ENCODE measurements at regions not wholly inside any gene's neighbourhood (a gene's known extent, or its start where the extent isn't known, plus 50 kb on each side); places are given as distances from the start of the nearest gene placed in this dataset.
"Not testable (repeated sequence)": the region's sequence is repeated elsewhere in the genome, so short reads cannot be mapped to it uniquely, and the experiment has no call there.

DNA sequence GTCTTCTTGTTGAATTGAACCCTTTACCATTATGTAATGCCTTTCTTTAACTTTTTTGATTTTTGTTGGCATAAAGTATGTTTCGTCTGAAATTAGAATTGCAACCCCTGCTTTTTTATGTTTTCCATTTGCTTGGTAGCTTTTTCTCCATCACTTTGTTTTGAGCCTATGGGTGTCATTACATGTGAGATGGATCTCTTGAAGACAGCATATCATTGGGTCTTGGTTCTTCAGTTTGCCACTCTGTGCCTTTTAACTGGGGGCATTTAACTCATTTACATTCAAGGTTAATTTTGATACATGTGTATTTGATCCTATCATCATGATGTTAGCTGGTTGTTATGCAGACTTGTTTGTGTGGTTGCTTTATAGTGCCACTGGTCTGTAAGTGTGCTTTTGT is 489.4 kb upstream of the TNP1 start:
- Histone ChIP-seq H2AFZ (no peak overlapping the region), H3K4me1 (no peaks in the 10 kb centered on the region), H3K36me3 (ENCODE audit: control insufficient read depth, insufficient read depth, low read length) (no peaks in the 10 kb centered on the region), H3K79me2 (no peaks in the 10 kb centered on the region), H3K27ac (no peak overlapping the region), H3K4me2 (ENCODE audit: low read length) (no peak overlapping the region), H3K27me3 (ENCODE audit: control insufficient read depth, insufficient read depth, low read length) (no peaks in the 10 kb centered on the region), H3K4me3 (ENCODE audit: low read depth, low read length) (no peak overlapping the region), H3K9ac (no peak overlapping the region), H3K9me3 (ENCODE audit: control insufficient read depth, low read length) (no peaks in the 10 kb centered on the region)
- TF ChIP-seq, protein P1, sequence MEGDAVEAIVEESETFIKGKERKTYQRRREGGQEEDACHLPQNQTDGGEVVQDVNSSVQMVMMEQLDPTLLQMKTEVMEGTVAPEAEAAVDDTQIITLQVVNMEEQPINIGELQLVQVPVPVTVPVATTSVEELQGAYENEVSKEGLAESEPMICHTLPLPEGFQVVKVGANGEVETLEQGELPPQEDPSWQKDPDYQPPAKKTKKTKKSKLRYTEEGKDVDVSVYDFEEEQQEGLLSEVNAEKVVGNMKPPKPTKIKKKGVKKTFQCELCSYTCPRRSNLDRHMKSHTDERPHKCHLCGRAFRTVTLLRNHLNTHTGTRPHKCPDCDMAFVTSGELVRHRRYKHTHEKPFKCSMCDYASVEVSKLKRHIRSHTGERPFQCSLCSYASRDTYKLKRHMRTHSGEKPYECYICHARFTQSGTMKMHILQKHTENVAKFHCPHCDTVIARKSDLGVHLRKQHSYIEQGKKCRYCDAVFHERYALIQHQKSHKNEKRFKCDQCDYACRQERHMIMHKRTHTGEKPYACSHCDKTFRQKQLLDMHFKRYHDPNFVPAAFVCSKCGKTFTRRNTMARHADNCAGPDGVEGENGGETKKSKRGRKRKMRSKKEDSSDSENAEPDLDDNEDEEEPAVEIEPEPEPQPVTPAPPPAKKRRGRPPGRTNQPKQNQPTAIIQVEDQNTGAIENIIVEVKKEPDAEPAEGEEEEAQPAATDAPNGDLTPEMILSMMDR (IDR thresholded peaks at IDR 0.05), result no peak

DNA sequence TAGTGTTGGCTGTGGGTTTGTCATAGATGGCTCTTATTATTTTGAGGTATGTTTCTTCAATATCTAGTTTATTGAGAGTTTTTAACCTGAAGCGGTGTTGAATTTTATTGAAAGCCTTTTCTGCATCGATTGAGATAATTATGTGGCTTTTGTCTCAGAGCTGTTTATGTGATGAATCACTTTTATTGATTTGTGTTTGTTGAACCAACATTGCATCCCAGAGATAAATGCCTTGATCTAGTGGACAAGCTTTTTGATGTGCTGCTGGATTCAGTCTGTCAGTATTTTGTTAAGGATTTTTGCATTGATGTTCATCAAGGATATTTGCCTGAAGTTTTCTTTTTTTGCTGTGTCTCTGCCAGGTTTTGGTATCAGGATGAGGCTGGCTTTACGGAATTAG is 487.8 kb upstream of the TNP1 start:
- H3K79me2 ChIP-seq; H3K4me3 ChIP-seq (ENCODE audit: low read depth, low read length); H3K9me3 ChIP-seq (ENCODE audit: control insufficient read depth, low read length); H3K9ac ChIP-seq; H2AFZ ChIP-seq; H3K27ac ChIP-seq; H3K4me1 ChIP-seq; H3K36me3 ChIP-seq (ENCODE audit: control insufficient read depth, insufficient read depth, low read length); H3K27me3 ChIP-seq (ENCODE audit: control insufficient read depth, insufficient read depth, low read length); H3K4me2 ChIP-seq (ENCODE audit: low read length): not testable (repeated sequence)

DNA sequence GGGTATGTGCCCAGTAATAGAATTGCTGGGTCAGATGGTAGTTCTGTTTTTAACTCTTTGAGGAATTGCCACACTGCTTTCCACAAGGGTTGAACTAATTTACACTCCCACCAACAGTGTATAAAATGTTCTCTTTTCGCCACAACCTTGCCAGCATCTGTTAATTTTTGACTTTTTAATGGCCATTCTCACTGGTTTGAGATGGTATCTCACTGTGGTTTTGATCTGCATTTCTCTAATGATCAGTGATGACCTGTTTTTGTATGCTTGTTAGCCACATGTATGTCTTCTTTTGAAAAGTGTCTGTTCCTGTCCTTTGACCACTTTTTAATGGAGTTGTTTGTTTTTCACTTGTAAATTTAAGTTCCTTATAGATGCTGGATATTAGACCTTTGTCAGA is 486.2 kb upstream of the TNP1 start:
- H3K4me2 ChIP-seq (ENCODE audit: low read length); H3K9me3 ChIP-seq (ENCODE audit: control insufficient read depth, low read length): not testable (repeated sequence)

GRCh38 chr2:217340899-217341298 is 481.0 kb upstream of the TNP1 start:
- TF ChIP-seq, protein P1 (IDR thresholded peaks at IDR 0.05), result no peak
- no peak overlapping the region for H3K4me3 ChIP-seq (ENCODE audit: low read depth, low read length)
- no peak overlapping the region for H3K9ac ChIP-seq
- H3K9me3 ChIP-seq (ENCODE audit: control insufficient read depth, low read length), result no peaks in the 10 kb centered on the region
- H3K4me1 ChIP-seq, result no peaks in the 10 kb centered on the region
- H3K36me3 ChIP-seq (ENCODE audit: control insufficient read depth, insufficient read depth, low read length), result no peaks in the 10 kb centered on the region
- no peak overlapping the region for H3K4me2 ChIP-seq (ENCODE audit: low read length)
- no peak overlapping the region for H3K27ac ChIP-seq
- no peaks in the 10 kb centered on the region for H3K27me3 ChIP-seq (ENCODE audit: control insufficient read depth, insufficient read depth, low read length)
- H3K79me2 ChIP-seq, result no peaks in the 10 kb centered on the region
- no peak overlapping the region for H2AFZ ChIP-seq

More for the DNA sequence above, 486.2 kb upstream of the TNP1 start:
- H3K79me2 ChIP-seq; H3K36me3 ChIP-seq (ENCODE audit: control insufficient read depth, insufficient read depth, low read length); H3K4me3 ChIP-seq (ENCODE audit: low read depth, low read length); H2AFZ ChIP-seq; H3K4me1 ChIP-seq; H3K27me3 ChIP-seq (ENCODE audit: control insufficient read depth, insufficient read depth, low read length); H3K27ac ChIP-seq; H3K9ac ChIP-seq: not testable (repeated sequence)

- H3K79me2 ChIP-seq, result no peaks in the 10 kb centered on the region
- H3K27me3 ChIP-seq (ENCODE audit: control insufficient read depth, insufficient read depth, low read length), result no peaks in the 10 kb centered on the region
- no peak overlapping the region for H3K9ac ChIP-seq
- no peak overlapping the region for H2AFZ ChIP-seq
- H3K4me3 ChIP-seq (ENCODE audit: low read depth, low read length), result no peak overlapping the region
- no peaks in the 10 kb centered on the region for H3K9me3 ChIP-seq (ENCODE audit: control insufficient read depth, low read length)
- no peaks in the 10 kb centered on the region for H3K4me1 ChIP-seq
- no peaks in the 10 kb centered on the region for H3K36me3 ChIP-seq (ENCODE audit: control insufficient read depth, insufficient read depth, low read length)
- TF ChIP-seq, protein P1 (IDR thresholded peaks at IDR 0.05), result no peak
- H3K4me2 ChIP-seq (ENCODE audit: low read length), result no peak overlapping the region
- no peak overlapping the region for H3K27ac ChIP-seq
These were observed 480.3 kb upstream of the TNP1 start for GRCh38 chr2:217340176-217340575.

- no peak overlapping the region for H3K27ac ChIP-seq
- no peak overlapping the region for H2AFZ ChIP-seq
- no peaks in the 10 kb centered on the region for H3K79me2 ChIP-seq
- H3K9ac ChIP-seq, result no peak overlapping the region
- no peak overlapping the region for H3K4me3 ChIP-seq (ENCODE audit: low read depth, low read length)
- no peaks in the 10 kb centered on the region for H3K36me3 ChIP-seq (ENCODE audit: control insufficient read depth, insufficient read depth, low read length)
- H3K9me3 ChIP-seq (ENCODE audit: control insufficient read depth, low read length), result no peaks in the 10 kb centered on the region
- H3K4me2 ChIP-seq (ENCODE audit: low read length), result no peak overlapping the region
- no peaks in the 10 kb centered on the region for H3K4me1 ChIP-seq
- TF ChIP-seq, protein P1 (IDR thresholded peaks at IDR 0.05), result no peak
- no peaks in the 10 kb centered on the region for H3K27me3 ChIP-seq (ENCODE audit: control insufficient read depth, insufficient read depth, low read length)
These were observed 479.9 kb upstream of the TNP1 start for GRCh38 chr2:217339753-217340152.
